BLaER1 (cell line): ENCODE measurements at regions not wholly inside any gene's neighbourhood (a gene's known extent, or its start where the extent isn't known, plus 50 kb on each side); places are given as distances from the start of the nearest gene placed in this dataset.
"Not testable (repeated sequence)": the region's sequence is repeated elsewhere in the genome, so short reads cannot be mapped to it uniquely, and the experiment has no call there.

ENCODE experiments used
- H3K27ac ChIP-seq: shearing (Covaris generic); formaldehyde crosslinking; 2 replicates; pipeline ENCODE4 v1.8.1; 2022
- H3K27me3 ChIP-seq: shearing (Covaris generic); formaldehyde crosslinking; 2 replicates; pipeline ENCODE4 v1.8.1; 2022
- H3K36me3 ChIP-seq: shearing (Covaris generic); formaldehyde crosslinking; 2 replicates; pipeline ENCODE4 v1.8.1; 2022
- H3K4me1 ChIP-seq: shearing (Covaris generic); formaldehyde crosslinking; 2 replicates; pipeline ENCODE4 v1.8.1; 2022
- H3K4me2 ChIP-seq: shearing (Covaris generic); formaldehyde crosslinking; 2 replicates; pipeline ENCODE4 v1.8.1; 2022
- H3K4me3 ChIP-seq: shearing (Covaris generic); formaldehyde crosslinking; 2 replicates; pipeline ENCODE4 v1.8.1; 2022
- H3K9ac ChIP-seq: shearing (Covaris generic); formaldehyde crosslinking; 2 replicates; pipeline ENCODE4 v1.8.1; 2022
- H3K9me3 ChIP-seq: shearing (Covaris generic); formaldehyde crosslinking; 2 replicates; pipeline ENCODE4 v1.8.1; 2022
- H4K20me1 ChIP-seq: shearing (Covaris generic); formaldehyde crosslinking; 2 replicates; pipeline ENCODE4 v1.8.1; 2022
- Cebpa-rat ChIP-seq: shearing (Covaris generic); IDR thresholded peaks from 2 replicates; pipeline ENCODE4 v1.8.1; 2022

- no peak overlapping the region for H3K27ac ChIP-seq
- H3K9ac ChIP-seq, result no peak overlapping the region
- no peak overlapping the region for H3K4me3 ChIP-seq
- TF ChIP-seq Cebpa-rat, result no peak
- H3K9me3 ChIP-seq, result no peaks in the 10 kb centered on the region
- H4K20me1 ChIP-seq, result no peaks in the 10 kb centered on the region
- H3K36me3 ChIP-seq, result no peaks in the 10 kb centered on the region
- H3K4me1 ChIP-seq, result no peaks in the 10 kb centered on the region
- H3K27me3 ChIP-seq, result no peaks in the 10 kb centered on the region
- no peak overlapping the region for H3K4me2 ChIP-seq
These were observed 231.1 kb downstream of the TFEC start for GRCh38 chr7:115799430-115799829.

GRCh38 chr7:115793958-115794702, 236.4 kb downstream of the TFEC start:
- no peak overlapping the region for H3K4me2 ChIP-seq
- no peak overlapping the region for H3K9ac ChIP-seq
- no peaks in the 10 kb centered on the region for H3K27me3 ChIP-seq
- no peaks in the 10 kb centered on the region for H3K36me3 ChIP-seq
- no peak overlapping the region for H3K4me3 ChIP-seq
- no peak for TF ChIP-seq Cebpa-rat
- no peaks in the 10 kb centered on the region for H4K20me1 ChIP-seq
- no peaks in the 10 kb centered on the region for H3K4me1 ChIP-seq
- peaks cover 14% of the 10 kb centered on the region for H3K9me3 ChIP-seq
- H3K27ac ChIP-seq, result no peak overlapping the region

GRCh38 chr7:115789901-115790300, 240.7 kb downstream of the TFEC start:
- H3K9ac ChIP-seq, result no peak overlapping the region
- H3K9me3 ChIP-seq, result peaks cover 18% of the 10 kb centered on the region
- no peak overlapping the region for H3K4me3 ChIP-seq
- H3K4me2 ChIP-seq, result no peak overlapping the region
- no peaks in the 10 kb centered on the region for H4K20me1 ChIP-seq
- no peak overlapping the region for H3K27ac ChIP-seq
- no peaks in the 10 kb centered on the region for H3K36me3 ChIP-seq
- H3K4me1 ChIP-seq, result no peaks in the 10 kb centered on the region
- TF ChIP-seq Cebpa-rat, result no peak
- H3K27me3 ChIP-seq, result no peaks in the 10 kb centered on the region

- H3K4me2 ChIP-seq, H3K4me1 ChIP-seq, H3K27me3 ChIP-seq, H3K36me3 ChIP-seq, H3K4me3 ChIP-seq, H3K9ac ChIP-seq, H3K27ac ChIP-seq, H4K20me1 ChIP-seq: not testable (repeated sequence)
- peaks cover 18% of the 10 kb centered on the region for H3K9me3 ChIP-seq
These were observed 241.1 kb downstream of the TFEC start for GRCh38 chr7:115789473-115789872.

GRCh38 chr7:115782696-115783490, 247.7 kb downstream of the TFEC start:
- no peaks in the 10 kb centered on the region for H4K20me1 ChIP-seq
- H3K9me3 ChIP-seq, result no peaks in the 10 kb centered on the region
- no peak for TF ChIP-seq Cebpa-rat
- no peaks in the 10 kb centered on the region for H3K36me3 ChIP-seq
- H3K4me2 ChIP-seq, result no peak overlapping the region
- no peak overlapping the region for H3K27ac ChIP-seq
- H3K4me1 ChIP-seq, result no peaks in the 10 kb centered on the region
- H3K9ac ChIP-seq, result no peak overlapping the region
- H3K4me3 ChIP-seq, result no peak overlapping the region
- H3K27me3 ChIP-seq, result no peaks in the 10 kb centered on the region

- H3K36me3 ChIP-seq, result no peaks in the 10 kb centered on the region
- H3K4me3 ChIP-seq, result no peak overlapping the region
- no peak overlapping the region for H3K9ac ChIP-seq
- H3K4me2 ChIP-seq, result no peak overlapping the region
- H4K20me1 ChIP-seq, result no peaks in the 10 kb centered on the region
- H3K9me3 ChIP-seq, result no peaks in the 10 kb centered on the region
- no peak overlapping the region for H3K27ac ChIP-seq
- no peak for TF ChIP-seq Cebpa-rat
- H3K4me1 ChIP-seq, result no peaks in the 10 kb centered on the region
- H3K27me3 ChIP-seq, result no peaks in the 10 kb centered on the region
These were observed 251.0 kb downstream of the TFEC start for GRCh38 chr7:115779561-115779960.

GRCh38 chr7:115775981-115776380, 254.6 kb downstream of the TFEC start:
- no peaks in the 10 kb centered on the region for H3K36me3 ChIP-seq
- no peaks in the 10 kb centered on the region for H4K20me1 ChIP-seq
- no peak overlapping the region for H3K27ac ChIP-seq
- H3K4me1 ChIP-seq, result no peaks in the 10 kb centered on the region
- no peak overlapping the region for H3K4me2 ChIP-seq
- no peaks in the 10 kb centered on the region for H3K9me3 ChIP-seq
- H3K27me3 ChIP-seq, result no peaks in the 10 kb centered on the region
- no peak overlapping the region for H3K9ac ChIP-seq
- H3K4me3 ChIP-seq, result no peak overlapping the region
- no peak for TF ChIP-seq Cebpa-rat

GRCh38 chr7:115763347-115763746, 267.2 kb downstream of the TFEC start:
- TF ChIP-seq Cebpa-rat, result no peak
- Histone ChIP-seq H3K9ac (no peak overlapping the region), H4K20me1 (no peaks in the 10 kb centered on the region), H3K36me3 (no peaks in the 10 kb centered on the region), H3K4me2 (no peak overlapping the region), H3K9me3 (no peaks in the 10 kb centered on the region), H3K4me1 (no peaks in the 10 kb centered on the region), H3K27ac (no peak overlapping the region), H3K4me3 (no peak overlapping the region), H3K27me3 (no peaks in the 10 kb centered on the region)

- no peaks in the 10 kb centered on the region for H3K27me3 ChIP-seq
- H3K27ac ChIP-seq, result no peak overlapping the region
- no peaks in the 10 kb centered on the region for H3K4me1 ChIP-seq
- H3K9ac ChIP-seq, result no peak overlapping the region
- H3K36me3 ChIP-seq, result no peaks in the 10 kb centered on the region
- H3K9me3 ChIP-seq, result no peaks in the 10 kb centered on the region
- TF ChIP-seq Cebpa-rat, result no peak
- no peak overlapping the region for H3K4me3 ChIP-seq
- H4K20me1 ChIP-seq, result no peaks in the 10 kb centered on the region
- no peak overlapping the region for H3K4me2 ChIP-seq
These were observed 272.5 kb downstream of the TFEC start for GRCh38 chr7:115758025-115758424.

GRCh38 chr7:115754226-115754625, 276.3 kb downstream of the TFEC start:
- Histone ChIP-seq H3K9ac (no peak overlapping the region), H3K36me3 (no peaks in the 10 kb centered on the region), H3K4me1 (no peaks in the 10 kb centered on the region), H3K9me3 (no peaks in the 10 kb centered on the region), H3K27me3 (no peaks in the 10 kb centered on the region), H3K27ac (no peak overlapping the region), H3K4me2 (no peak overlapping the region), H3K4me3 (no peak overlapping the region), H4K20me1 (no peaks in the 10 kb centered on the region)
- no peak for TF ChIP-seq Cebpa-rat
